Activated CD4-positive, alpha-beta T cell treated with anti-CD3 and anti-CD28 coated beads for 24 hours (primary cell): ENCODE measurements at regions not wholly inside any gene's neighbourhood (a gene's known extent, or its start where the extent isn't known, plus 50 kb on each side); places are given as distances from the start of the nearest gene placed in this dataset.

Experiments used
- DNase-seq, 2 donors: peaks; one replicate each; pipeline ENCODE4 v3.0.0-alpha.2; 2020; ENCODE audit warnings: low read depth in 2 of 2

DNA sequence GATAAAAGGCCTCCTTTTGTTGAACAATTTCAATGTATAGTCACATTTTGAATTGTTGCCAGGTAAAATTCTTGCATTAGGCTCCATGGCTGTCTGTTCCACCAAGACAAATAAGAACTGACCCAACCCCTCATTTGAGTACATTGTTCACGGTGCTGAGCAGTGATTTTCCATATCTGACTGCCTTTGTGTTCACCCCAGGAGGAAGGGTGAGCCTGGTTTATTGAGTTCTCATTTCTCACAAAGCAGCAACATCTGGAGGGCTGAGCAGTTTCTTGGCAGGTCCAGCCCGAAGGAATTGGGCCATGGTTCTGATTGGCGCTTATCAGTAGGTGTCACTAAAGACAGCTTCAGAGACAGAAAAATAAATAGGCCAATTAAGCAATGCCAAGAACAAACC, 149.1 kb downstream of the BMP4 start:
- no peak for DNase-seq

DNA sequence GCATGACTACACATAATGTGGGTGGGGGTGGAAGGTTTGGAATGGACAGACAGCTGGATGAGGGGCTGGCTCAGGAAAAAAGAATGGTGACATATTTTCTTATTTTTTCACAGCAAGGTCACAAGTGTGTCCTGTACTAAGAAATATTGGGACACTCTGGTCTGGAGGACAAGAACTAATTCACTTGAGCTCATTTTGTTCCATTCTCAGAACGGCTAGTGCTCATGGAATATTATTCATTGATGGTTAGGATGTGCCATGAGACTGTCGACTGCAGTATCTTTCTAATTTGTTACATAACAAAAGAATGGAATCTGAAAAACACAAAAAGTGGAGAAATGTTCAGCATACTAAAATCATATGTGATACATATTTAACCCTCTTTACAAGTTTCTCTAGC, 149.5 kb downstream of the BMP4 start:
- no peak for DNase-seq

- no peak for DNase-seq
These were observed 159.9 kb downstream of the BMP4 start for GRCh38 chr14:53796734-53797133.

DNA sequence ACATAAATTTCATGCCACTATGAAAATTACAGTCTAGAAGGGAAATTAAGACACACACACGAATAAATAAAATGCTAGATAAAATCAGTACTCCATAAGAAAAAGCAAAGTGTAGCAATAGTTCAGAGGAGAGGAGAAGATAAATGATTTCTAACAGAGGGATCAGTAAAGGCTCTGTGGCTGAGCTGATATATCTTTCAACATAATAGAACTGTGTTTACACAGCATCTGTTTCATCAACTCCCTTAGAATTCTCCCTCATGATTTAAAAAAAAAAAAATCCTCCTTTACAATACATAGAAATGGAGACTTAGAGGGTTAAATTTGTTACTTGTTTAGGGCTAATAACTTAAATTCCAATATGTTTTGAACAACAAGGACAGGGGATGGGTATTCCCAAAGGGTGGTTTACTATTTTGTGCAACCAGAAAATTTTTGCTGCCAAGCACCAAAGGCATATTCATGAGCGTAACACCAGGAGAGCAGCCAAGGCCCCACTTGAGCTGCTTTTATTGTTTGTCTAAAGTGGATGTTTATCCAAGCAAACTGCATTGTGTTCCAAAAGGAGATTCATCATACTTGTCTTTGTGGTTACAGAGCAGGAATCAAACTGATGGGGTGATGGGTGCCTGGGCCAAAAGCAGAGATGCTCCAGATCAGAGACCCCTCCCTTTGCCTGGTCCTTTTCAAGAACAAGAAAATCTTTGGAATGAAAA, 162.7 kb downstream of the BMP4 start:
- no peak for DNase-seq

GRCh38 chr14:53792909-53793308, 163.7 kb downstream of the BMP4 start:
- no peak for DNase-seq

- DNase-seq = no peak
These were observed 165.7 kb downstream of the BMP4 start for GRCh38 chr14:53790731-53791500.

GRCh38 chr14:53788566-53788965, 168.1 kb downstream of the BMP4 start:
- no peak for DNase-seq

DNA sequence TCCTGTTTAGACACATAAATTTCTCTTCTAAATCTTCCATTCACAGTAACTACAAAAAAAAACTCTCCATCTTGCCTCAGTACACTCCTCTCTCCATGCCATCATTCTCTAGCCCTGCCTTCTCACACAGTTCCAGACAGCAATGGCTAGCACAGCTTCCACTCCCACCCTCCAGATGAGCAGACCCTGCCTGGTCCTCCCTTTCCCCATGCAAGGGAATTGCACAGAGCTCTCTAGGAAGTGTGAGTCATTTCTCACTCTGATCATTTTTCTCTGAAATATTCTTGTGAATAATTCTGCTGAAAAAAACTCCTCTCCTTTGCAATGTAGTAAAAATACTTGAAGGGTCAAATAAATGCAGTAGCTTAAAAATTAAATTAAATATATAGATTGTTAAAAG, 170.6 kb downstream of the BMP4 start:
- DNase-seq = no peak

DNA sequence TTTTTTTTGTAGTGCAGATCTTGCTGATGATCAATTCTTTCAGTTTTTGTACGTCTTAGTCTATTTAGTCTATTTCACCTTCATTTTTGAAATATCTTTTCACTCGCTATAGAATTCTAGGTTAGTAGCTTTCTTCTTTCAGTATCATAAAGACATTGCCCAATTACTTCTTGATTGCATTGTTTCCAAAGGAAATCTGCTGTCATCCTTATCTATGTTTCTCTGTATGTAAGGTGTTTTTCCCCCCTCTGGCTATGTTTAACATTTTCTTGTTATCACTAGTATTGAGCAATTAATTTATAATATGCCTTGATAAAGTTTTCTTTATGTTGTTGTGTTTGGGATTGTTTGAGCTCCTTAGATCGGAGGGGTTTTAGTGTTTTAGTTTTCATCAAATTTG, 171.9 kb downstream of the BMP4 start:
- DNase-seq = no peak

DNA sequence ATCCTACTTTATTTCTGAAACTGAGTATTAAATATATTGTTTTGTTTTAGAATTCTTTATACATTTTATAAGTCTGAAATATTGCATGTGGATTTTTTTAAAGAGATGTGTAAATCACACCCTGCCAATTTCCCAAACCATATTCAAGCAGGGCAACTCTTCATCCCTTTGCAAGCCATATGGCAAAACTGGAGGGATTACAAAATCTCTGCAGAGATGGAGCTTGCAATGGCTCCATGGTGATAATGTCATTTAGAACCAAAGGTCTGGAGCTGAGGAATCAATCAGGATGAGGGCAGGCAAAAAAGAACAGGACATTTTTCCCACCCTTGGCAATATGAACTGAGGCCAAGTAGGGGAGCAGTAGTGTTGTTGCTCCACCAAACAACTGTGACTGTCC, 173.4 kb downstream of the BMP4 start:
- no peak for DNase-seq

DNA sequence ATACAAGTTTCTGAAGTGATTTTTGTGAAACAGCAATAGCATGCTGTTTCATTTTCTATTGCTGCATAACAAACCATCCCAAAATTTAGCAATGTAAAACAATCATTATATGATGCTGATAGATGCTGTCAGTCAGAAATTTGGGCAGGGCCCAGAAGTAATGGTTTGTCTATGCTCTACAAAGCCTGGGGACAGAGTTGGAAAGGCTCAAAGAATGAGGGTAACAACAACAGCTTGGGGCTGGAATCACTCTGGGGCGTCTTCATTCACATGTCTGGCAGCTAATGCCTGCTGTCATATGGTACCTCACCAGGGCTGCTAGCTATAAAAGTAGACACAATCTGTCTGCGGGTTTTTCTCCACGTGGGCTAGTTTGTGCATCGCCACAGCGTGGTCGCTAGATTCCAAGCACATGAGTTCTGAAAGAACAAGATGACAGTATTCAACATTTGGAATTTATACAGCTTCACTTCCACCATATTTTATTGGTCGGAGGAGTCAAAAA, 176.5 kb downstream of the BMP4 start:
- DNase-seq = no peak

DNA sequence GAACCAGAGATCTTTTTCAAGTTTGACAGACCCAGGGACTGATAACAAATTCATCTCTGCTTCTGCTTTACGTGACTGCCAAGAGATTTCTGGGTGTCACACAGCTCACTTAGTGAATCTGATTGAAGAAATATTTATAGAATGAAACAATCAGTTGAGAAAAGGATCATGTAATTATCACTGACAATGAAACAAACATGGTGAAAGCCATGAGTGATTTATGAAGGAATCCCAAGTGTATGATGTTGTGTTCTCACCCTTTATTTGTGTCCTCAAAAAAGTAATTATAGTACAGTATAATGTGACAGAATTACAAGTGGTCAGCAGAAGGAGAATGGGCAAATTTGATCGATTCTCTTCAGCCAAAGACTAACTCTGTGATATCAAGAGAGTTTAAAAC, 177.3 kb downstream of the BMP4 start:
- no peak for DNase-seq

DNA sequence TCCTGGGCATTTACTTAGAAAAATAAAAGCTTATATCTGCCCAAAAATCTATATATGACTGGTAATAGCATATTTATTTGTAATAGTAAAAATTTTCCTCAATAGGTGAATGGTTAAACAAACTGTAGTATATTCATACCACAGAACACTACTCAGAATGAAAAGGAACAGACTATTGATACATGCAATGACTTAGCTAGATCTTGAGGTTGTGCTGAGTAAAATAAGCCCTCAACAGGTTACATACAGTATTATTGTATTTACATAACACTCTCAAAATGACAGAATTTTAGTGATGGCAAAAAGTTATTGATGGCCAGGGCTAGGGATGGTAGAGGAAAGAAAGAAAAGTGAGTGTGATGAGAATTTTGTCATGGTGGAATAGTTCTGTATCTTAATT, 178.4 kb downstream of the BMP4 start:
- no peak for DNase-seq

- DNase-seq = no peak
These were observed 183.7 kb downstream of the BMP4 start for GRCh38 chr14:53772936-53773335.

- DNase-seq = no peak
These were observed 189.1 kb downstream of the BMP4 start for GRCh38 chr14:53767566-53767965.

DNA sequence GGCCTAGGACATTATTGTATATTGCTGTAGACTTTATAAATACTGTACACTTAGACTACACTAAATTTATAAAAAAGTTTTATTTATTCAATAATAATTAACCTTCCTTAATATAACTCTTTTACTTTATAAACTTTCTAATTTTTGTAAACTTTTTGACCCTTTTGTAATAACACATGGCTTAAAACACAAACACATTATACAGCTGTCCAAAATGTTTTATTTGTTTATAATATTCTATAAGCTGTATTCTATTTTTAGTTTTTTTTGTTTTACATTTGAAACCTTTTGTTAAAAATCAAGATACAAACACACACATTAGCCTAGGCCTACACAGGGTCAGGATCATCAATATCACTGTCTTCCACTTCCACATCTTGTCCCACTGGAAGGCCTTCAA, 190.0 kb downstream of the BMP4 start:
- DNase-seq = no peak

- DNase-seq = no peak
These were observed 190.5 kb downstream of the BMP4 start for GRCh38 chr14:53766106-53766505.

DNA sequence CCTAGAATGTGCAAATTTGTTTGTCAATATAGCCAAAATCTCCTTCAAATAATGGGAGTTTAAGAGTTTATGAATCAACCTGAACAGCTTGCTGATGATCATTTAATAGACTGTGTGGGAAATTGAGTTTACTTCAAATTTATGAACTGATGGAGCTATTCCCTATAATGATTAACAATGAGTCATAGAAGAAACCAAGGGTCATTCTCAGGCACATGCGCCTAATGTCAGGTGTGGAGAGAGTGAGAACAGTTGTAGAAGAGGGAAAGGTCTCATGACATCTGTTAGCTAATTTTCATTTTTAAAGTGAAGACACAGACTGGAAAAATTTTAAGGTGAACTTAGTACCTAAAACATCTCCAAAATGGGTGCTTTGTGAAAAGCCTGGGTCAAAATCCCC, 191.8 kb downstream of the BMP4 start:
- DNase-seq = no peak

- no peak for DNase-seq
These were observed 198.5 kb downstream of the BMP4 start for GRCh38 chr14:53758141-53758540.

GRCh38 chr14:53757732-53758131, 198.9 kb downstream of the BMP4 start:
- DNase-seq = no peak

GRCh38 chr14:53751650-53752049, 205.0 kb downstream of the BMP4 start:
- DNase-seq = no peak

DNA sequence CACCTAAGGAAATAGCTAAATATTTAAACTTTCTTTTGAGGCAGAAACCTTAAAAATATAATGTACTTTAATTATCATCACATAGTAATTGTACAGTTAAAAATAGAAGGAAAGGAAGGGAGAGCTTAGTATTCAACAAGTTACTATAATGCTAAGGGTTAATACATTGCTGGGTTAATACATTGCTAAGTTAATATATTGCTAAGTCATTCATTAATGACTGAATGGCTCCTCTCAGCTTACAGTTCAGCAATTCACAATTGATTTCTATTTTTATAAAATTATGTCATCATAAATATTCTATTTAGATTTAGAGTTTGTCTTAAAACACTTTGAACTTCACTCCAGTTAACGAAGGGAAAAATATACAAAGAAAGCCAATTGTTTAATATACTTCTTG, 207.9 kb downstream of the BMP4 start:
- DNase-seq = no peak

GRCh38 chr14:53744857-53745256, 211.8 kb downstream of the BMP4 start:
- DNase-seq = no peak
